RWPE1 (cell line): ENCODE measurements at regions not wholly inside any gene's neighbourhood (a gene's known extent, or its start where the extent isn't known, plus 50 kb on each side); places are given as distances from the start of the nearest gene placed in this dataset.

Source experiments
- CTCF ChIA-PET: fragments of 350-600 bp; sonication (Branson Sonifier 250); formaldehyde crosslinking; extraction: SDS; loops from one replicate; lab custom pipeline; 2021; lab: Yijun Ruan, JAX
- POLR2A ChIA-PET: fragments of 400-600 bp; formaldehyde crosslinking; extraction: SDS; loops from one replicate; lab custom pipeline; 2020; ENCODE audit warnings: antibody characterized with exemption; ENCODE audit not compliant: low non-redundant PET; lab: Yijun Ruan, JAX
- DNase-seq: peaks from one replicate; pipeline ENCODE4 v3.0.0; 2012; ENCODE audit warnings: low spot score
- H3K27ac ChIP-seq: fragments of 450-650 bp; 2 replicates; pipeline ENCODE4 v1.5.1; 2017
- CTCF ChIP-seq: fragments of 450-650 bp; conservative IDR thresholded peaks from 2 replicates; pipeline ENCODE4 v1.5.1; 2017; ENCODE audit warnings: low read depth, mild to moderate bottlenecking

- H3K27ac ChIP-seq, result no peak overlapping the region
- no peak for TF ChIP-seq CTCF
- ChIA-PET POLR2A (no interaction called here), CTCF (no interaction called here)
- no peak for DNase-seq
These were observed 569.4 kb downstream of the GABRG1 start for GRCh38 chr4:45554423-45554822.

DNA sequence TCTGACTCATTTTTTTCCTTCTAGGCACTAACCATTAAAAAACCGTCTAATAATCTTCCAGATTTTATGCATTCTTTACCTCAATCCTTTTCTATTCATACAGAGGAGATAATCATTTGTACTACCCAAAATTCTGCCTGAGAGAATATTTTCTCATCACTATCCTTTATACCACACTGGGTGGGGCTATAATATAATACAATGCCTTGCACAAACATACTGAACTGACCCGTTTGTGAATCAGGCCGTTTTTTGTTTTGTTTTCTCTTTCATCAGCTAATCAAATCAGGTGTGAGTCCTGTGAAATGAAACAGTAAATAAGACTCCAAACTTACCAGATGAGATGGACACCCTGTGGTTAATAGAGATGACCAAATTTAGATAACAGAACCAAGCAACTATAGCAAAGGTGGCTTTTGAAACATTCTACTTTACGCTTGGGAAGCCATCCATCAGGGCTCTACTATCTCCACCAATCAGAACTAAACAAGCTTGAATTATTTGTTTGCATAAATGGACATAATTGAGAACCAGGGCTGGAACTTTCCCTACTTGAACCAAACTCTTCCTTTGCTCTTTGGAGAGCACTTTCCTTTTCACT lies 573.0 kb downstream of the GABRG1 start:
- POLR2A ChIA-PET, result no interaction called here
- no peak for TF ChIP-seq CTCF
- CTCF ChIA-PET, result no interaction called here
- DNase-seq, result no peak
- H3K27ac ChIP-seq, result no peak overlapping the region

GRCh38 chr4:45539142-45539814 lies 584.6 kb downstream of the GABRG1 start:
- no peak for TF ChIP-seq CTCF
- no peak overlapping the region for H3K27ac ChIP-seq
- ChIA-PET POLR2A (no interaction called here), CTCF (no interaction called here)
- no peak for DNase-seq

GRCh38 chr4:45530498-45530897 lies 593.4 kb downstream of the GABRG1 start:
- no peak for DNase-seq
- no peak overlapping the region for H3K27ac ChIP-seq
- POLR2A ChIA-PET, result no interaction called here
- CTCF ChIA-PET, result no interaction called here
- TF ChIP-seq CTCF, result no peak

DNA sequence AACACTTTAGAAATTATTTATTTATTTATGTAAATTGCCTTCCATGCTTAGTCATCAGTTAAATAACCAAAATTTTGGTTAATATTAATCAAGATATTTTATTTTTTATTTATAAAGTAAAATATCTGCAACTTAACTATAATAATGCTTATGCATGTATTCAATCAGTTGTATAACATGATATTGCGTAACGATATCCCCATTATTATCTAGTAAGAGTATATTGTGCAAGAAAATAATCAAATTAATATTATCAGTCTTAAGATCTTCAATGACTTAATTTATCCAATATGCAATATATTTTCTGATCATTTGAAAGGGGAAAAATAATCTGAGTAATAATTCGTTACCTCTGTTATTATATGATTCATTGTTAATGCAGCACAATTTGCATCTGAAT lies 596.7 kb downstream of the GABRG1 start:
- CTCF ChIA-PET, result no interaction called here
- POLR2A ChIA-PET, result no interaction called here
- no peak overlapping the region for H3K27ac ChIP-seq
- TF ChIP-seq CTCF, result no peak
- no peak for DNase-seq

- no peak overlapping the region for H3K27ac ChIP-seq
- POLR2A ChIA-PET, result no interaction called here
- TF ChIP-seq CTCF, result no peak
- DNase-seq, result no peak
- CTCF ChIA-PET, result no interaction called here
These were observed 605.0 kb downstream of the GABRG1 start for GRCh38 chr4:45518832-45519231.
